ENCODE measurements at regions not wholly inside any gene's neighbourhood (a gene's known extent, or its start where the extent isn't known, plus 50 kb on each side); places are given as distances from the start of the nearest gene placed in this dataset.
"Not testable (repeated sequence)": the region's sequence is repeated elsewhere in the genome, so short reads cannot be mapped to it uniquely, and the experiment has no call there.

- H3K4me1 ChIP-seq; DNase-seq; H3K4me3 ChIP-seq; H3K27ac ChIP-seq; H3K9me3 ChIP-seq; H3K27me3 ChIP-seq (ENCODE audit: low read depth); intact Hi-C loops (cut with DNase I); H3K36me3 ChIP-seq; ATAC-seq: not testable (repeated sequence)
Measured at GRCh38 chr10:38271031-38271430, 176.9 kb downstream of the ZNF37A start.

GRCh38 chr10:38274879-38275278, 180.7 kb downstream of the ZNF37A start:
- H3K36me3 ChIP-seq; H3K27ac ChIP-seq; intact Hi-C loops (cut with DNase I); H3K4me3 ChIP-seq; H3K9me3 ChIP-seq; H3K27me3 ChIP-seq (ENCODE audit: low read depth); H3K4me1 ChIP-seq; ATAC-seq; DNase-seq: not testable (repeated sequence)

GRCh38 chr10:38292560-38292959, 198.4 kb downstream of the ZNF37A start:
- H3K27ac ChIP-seq; H3K9me3 ChIP-seq; DNase-seq; H3K36me3 ChIP-seq; ATAC-seq; intact Hi-C loops (cut with DNase I); H3K4me3 ChIP-seq; H3K27me3 ChIP-seq (ENCODE audit: low read depth); H3K4me1 ChIP-seq: not testable (repeated sequence)

- intact Hi-C loops (cut with DNase I) = not testable (repeated sequence)
Measured at GRCh38 chr10:38310111-38310510, 216.0 kb downstream of the ZNF37A start.

GRCh38 chr10:38315090-38315805, 221.1 kb downstream of the ZNF37A start:
- ATAC-seq = not testable (repeated sequence)

More at GRCh38 chr10:38310111-38310510, 216.0 kb downstream of the ZNF37A start:
- not testable (repeated sequence) for H3K4me3 ChIP-seq; H3K4me1 ChIP-seq; H3K27me3 ChIP-seq (ENCODE audit: low read depth); H3K27ac ChIP-seq; DNase-seq; H3K36me3 ChIP-seq; H3K9me3 ChIP-seq; ATAC-seq

GRCh38 chr10:38321393-38321792, 227.3 kb downstream of the ZNF37A start:
- H3K27ac ChIP-seq; ATAC-seq; intact Hi-C loops (cut with DNase I); DNase-seq; H3K27me3 ChIP-seq (ENCODE audit: low read depth); H3K4me1 ChIP-seq; H3K36me3 ChIP-seq; H3K9me3 ChIP-seq; H3K4me3 ChIP-seq: not testable (repeated sequence)

More at GRCh38 chr10:38315090-38315805, 221.1 kb downstream of the ZNF37A start:
- H3K27ac ChIP-seq; H3K36me3 ChIP-seq; H3K4me1 ChIP-seq; H3K4me3 ChIP-seq; DNase-seq; H3K27me3 ChIP-seq (ENCODE audit: low read depth); intact Hi-C loops (cut with DNase I); H3K9me3 ChIP-seq: not testable (repeated sequence)

GRCh38 chr10:38330306-38330705, 236.2 kb downstream of the ZNF37A start:
- ATAC-seq; intact Hi-C loops (cut with DNase I); DNase-seq: not testable (repeated sequence)

GRCh38 chr10:38331106-38331505, 237.0 kb downstream of the ZNF37A start:
- H3K27me3 ChIP-seq (ENCODE audit: low read depth); H3K27ac ChIP-seq; H3K4me3 ChIP-seq; H3K9me3 ChIP-seq; DNase-seq; H3K4me1 ChIP-seq; intact Hi-C loops (cut with DNase I); ATAC-seq; H3K36me3 ChIP-seq: not testable (repeated sequence)

More at GRCh38 chr10:38330306-38330705, 236.2 kb downstream of the ZNF37A start:
- H3K4me1 ChIP-seq; H3K4me3 ChIP-seq; H3K36me3 ChIP-seq; H3K9me3 ChIP-seq; H3K27ac ChIP-seq; H3K27me3 ChIP-seq (ENCODE audit: low read depth): not testable (repeated sequence)

- H3K4me3 ChIP-seq; H3K27ac ChIP-seq; DNase-seq; H3K4me1 ChIP-seq; intact Hi-C loops (cut with DNase I); H3K36me3 ChIP-seq; H3K27me3 ChIP-seq (ENCODE audit: low read depth); ATAC-seq; H3K9me3 ChIP-seq: not testable (repeated sequence)
Measured at GRCh38 chr10:38333699-38334098, 239.6 kb downstream of the ZNF37A start.

GRCh38 chr10:38350645-38351044, 256.5 kb downstream of the ZNF37A start:
- ATAC-seq; H3K27ac ChIP-seq; intact Hi-C loops (cut with DNase I); H3K27me3 ChIP-seq (ENCODE audit: low read depth); H3K4me3 ChIP-seq; H3K36me3 ChIP-seq; H3K9me3 ChIP-seq; H3K4me1 ChIP-seq; DNase-seq: not testable (repeated sequence)

- ATAC-seq; intact Hi-C loops (cut with DNase I); H3K9me3 ChIP-seq; H3K27ac ChIP-seq; H3K4me3 ChIP-seq; H3K36me3 ChIP-seq; H3K4me1 ChIP-seq; H3K27me3 ChIP-seq (ENCODE audit: low read depth); DNase-seq: not testable (repeated sequence)
Measured at GRCh38 chr10:38354410-38354809, 260.3 kb downstream of the ZNF37A start.

- H3K36me3 ChIP-seq; H3K27me3 ChIP-seq (ENCODE audit: low read depth); H3K4me1 ChIP-seq; H3K9me3 ChIP-seq; intact Hi-C loops (cut with DNase I): not testable (repeated sequence)
- Histone ChIP-seq H3K4me3 (peak overlapping the region; percentile 54), H3K27ac (peak overlapping the region; percentile 86)
- peak; percentile 100 for ATAC-seq
- peak; percentile 90 for DNase-seq
Measured at GRCh38 chr10:38355911-38356526, 261.9 kb downstream of the ZNF37A start.

GRCh38 chr10:38356527-38356926, 262.4 kb downstream of the ZNF37A start:
- intact Hi-C loops (cut with DNase I); H3K27ac ChIP-seq; H3K27me3 ChIP-seq (ENCODE audit: low read depth); H3K4me1 ChIP-seq; H3K9me3 ChIP-seq; DNase-seq: not testable (repeated sequence)
- peaks cover 15% of the 10 kb centered on the region for H3K36me3 ChIP-seq
- peak overlapping the region; percentile 54 for H3K4me3 ChIP-seq
- ATAC-seq = peak; percentile 73 to 76

- intact Hi-C loops (cut with DNase I); H3K9me3 ChIP-seq; DNase-seq; H3K4me3 ChIP-seq; H3K27me3 ChIP-seq (ENCODE audit: low read depth); H3K27ac ChIP-seq; H3K4me1 ChIP-seq: not testable (repeated sequence)
- peaks cover 61% of the 10 kb centered on the region for H3K36me3 ChIP-seq
- ATAC-seq = peak in 1 of 2 donors; percentile 45
Measured at GRCh38 chr10:38362514-38362913, 268.4 kb downstream of the ZNF37A start.

Data from lower lobe of right lung (tissue), 2 donors.